ENCODE measurements at regions not wholly inside any gene's neighbourhood (a gene's known extent, or its start where the extent isn't known, plus 50 kb on each side); places are given as distances from the start of the nearest gene placed in this dataset.

DNA sequence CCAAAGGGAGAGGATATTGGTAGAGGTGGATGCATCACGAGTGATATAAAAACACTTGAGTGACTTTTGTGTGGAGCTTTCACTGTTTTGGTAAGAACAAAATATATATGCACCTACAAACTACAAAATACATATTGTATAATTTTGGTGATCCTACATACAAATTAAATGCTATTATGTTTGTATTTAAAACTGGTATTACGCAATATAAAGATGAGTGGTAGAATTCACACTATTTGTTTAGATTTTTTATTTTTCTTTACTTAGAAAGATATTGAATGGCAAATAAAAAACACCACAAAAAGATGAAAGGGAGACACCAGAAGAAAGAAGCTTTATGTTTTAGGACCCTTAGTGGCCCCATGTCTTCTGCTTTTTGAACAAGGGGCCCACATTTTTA, 770.7 kb upstream of the ID2 start:
- no peaks in the 10 kb centered on the region for H3K79me1 ChIP-seq (ENCODE audit: insufficient read depth, low read depth, low read length, poor library complexity, severe bottlenecking)
- H4K5ac ChIP-seq (ENCODE audit: insufficient read length, low read depth, low read length): no peak overlapping the region
- no peaks in the 10 kb centered on the region for H3K27me3 ChIP-seq (ENCODE audit: insufficient read depth, low read length)
- H3K14ac ChIP-seq (ENCODE audit: insufficient read depth, low read length): no peak overlapping the region
- no peak overlapping the region for H4K8ac ChIP-seq (replicated peaks; ENCODE audit: insufficient read length, low read depth, low read length)
- H3K36me3 Mint-ChIP-seq (ENCODE audit: insufficient read depth in 1 of 3, low read depth in 3 of 3): no peaks in the 10 kb centered on the region; a peak in 4 of 7 replicates
- peaks cover 17 to 18% of the 10 kb centered on the region in 2 experiments for H3K4me1 Mint-ChIP-seq
- no peak overlapping the region for H3K4ac ChIP-seq (ENCODE audit: low read depth, low read length)
- no peak overlapping the region for H2BK15ac ChIP-seq (ENCODE audit: low read depth, low read length)
- no peak overlapping the region for H3K27ac ChIP-seq (ENCODE audit: insufficient read length, low read depth, low read length)
- H3K9ac ChIP-seq (ENCODE audit: extremely low read depth, insufficient read length, low read length): no peak overlapping the region
- TF ChIP-seq, protein P1, sequence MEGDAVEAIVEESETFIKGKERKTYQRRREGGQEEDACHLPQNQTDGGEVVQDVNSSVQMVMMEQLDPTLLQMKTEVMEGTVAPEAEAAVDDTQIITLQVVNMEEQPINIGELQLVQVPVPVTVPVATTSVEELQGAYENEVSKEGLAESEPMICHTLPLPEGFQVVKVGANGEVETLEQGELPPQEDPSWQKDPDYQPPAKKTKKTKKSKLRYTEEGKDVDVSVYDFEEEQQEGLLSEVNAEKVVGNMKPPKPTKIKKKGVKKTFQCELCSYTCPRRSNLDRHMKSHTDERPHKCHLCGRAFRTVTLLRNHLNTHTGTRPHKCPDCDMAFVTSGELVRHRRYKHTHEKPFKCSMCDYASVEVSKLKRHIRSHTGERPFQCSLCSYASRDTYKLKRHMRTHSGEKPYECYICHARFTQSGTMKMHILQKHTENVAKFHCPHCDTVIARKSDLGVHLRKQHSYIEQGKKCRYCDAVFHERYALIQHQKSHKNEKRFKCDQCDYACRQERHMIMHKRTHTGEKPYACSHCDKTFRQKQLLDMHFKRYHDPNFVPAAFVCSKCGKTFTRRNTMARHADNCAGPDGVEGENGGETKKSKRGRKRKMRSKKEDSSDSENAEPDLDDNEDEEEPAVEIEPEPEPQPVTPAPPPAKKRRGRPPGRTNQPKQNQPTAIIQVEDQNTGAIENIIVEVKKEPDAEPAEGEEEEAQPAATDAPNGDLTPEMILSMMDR (conservative IDR thresholded peaks at IDR 0.05): no peak
- peaks cover 0 to 5% of the 10 kb centered on the region in 2 experiments; a peak in 2 of 5 replicates for H3K9me3 Mint-ChIP-seq
- H2BK5ac ChIP-seq (ENCODE audit: insufficient read length, low read length): no peak overlapping the region
- no CpG with 5 or more reads among the region's 2 CpGs for whole genome bisulfite sequencing (ENCODE audit: extremely low coverage, insufficient read length, low lambda C conversion rate)
- H2BK120ac ChIP-seq (ENCODE audit: low read depth, low read length, poor library complexity, severe bottlenecking): no peak overlapping the region
- H3K4me3 Mint-ChIP-seq: no peak overlapping the region
- no peaks in the 10 kb centered on the region for H3K27me3 Mint-ChIP-seq (ENCODE audit: low read depth)
- H3K4me2 ChIP-seq (ENCODE audit: insufficient read depth, insufficient read length, low read length): no peak overlapping the region
- H3K79me2 ChIP-seq (ENCODE audit: insufficient read depth, low read length): no peaks in the 10 kb centered on the region
- H2BK20ac ChIP-seq (ENCODE audit: low read depth, low read length, poor library complexity, severe bottlenecking): no peak overlapping the region
- H3K23me2 ChIP-seq (ENCODE audit: insufficient read length, low read depth, low read length, poor library complexity, severe bottlenecking): no peaks in the 10 kb centered on the region
- no peak overlapping the region for H3K56ac ChIP-seq (ENCODE audit: insufficient read length, low read depth, low read length)
- no peak overlapping the region for H3K18ac ChIP-seq (ENCODE audit: insufficient read length, low read depth, low read length)
- H3T11ph ChIP-seq (ENCODE audit: low read length): no peak overlapping the region
- no peak for DNase-seq
- H3K4me1 ChIP-seq (ENCODE audit: insufficient read depth, low read length): peaks cover 7% of the 10 kb centered on the region; the same call in 1 of the 2 replicates
- no peak overlapping the region for H2AFZ ChIP-seq (ENCODE audit: low read length)
- no peak overlapping the region for H4K91ac ChIP-seq (ENCODE audit: insufficient read length, low read depth, low read length)
- no peak overlapping the region for H3K23ac ChIP-seq (ENCODE audit: insufficient read length, low read depth, low read length)
- H2AK5ac ChIP-seq (ENCODE audit: insufficient read length, low read length): no peak overlapping the region
- H3K9me3 ChIP-seq (ENCODE audit: control insufficient read depth, low read depth, low read length): no peaks in the 10 kb centered on the region
- H4K20me1 ChIP-seq (ENCODE audit: control insufficient read depth, insufficient read depth, insufficient read length): no peaks in the 10 kb centered on the region
- H3K27ac Mint-ChIP-seq: no peak overlapping the region
- no peak overlapping the region for H2BK12ac ChIP-seq (ENCODE audit: insufficient read length, low read depth, low read length)

Data from H9 (cell line).